Raji (cell line): ENCODE measurements at regions not wholly inside any gene's neighbourhood (a gene's known extent, or its start where the extent isn't known, plus 50 kb on each side); places are given as distances from the start of the nearest gene placed in this dataset.

Source experiments
- POLR2A ChIP-seq: IDR thresholded peaks from 2 replicates; pipeline ENCODE4 v1.6.1; 2011; ENCODE audit warnings: low read depth, low read length, control low read depth; ENCODE audit not compliant: insufficient read depth

DNA sequence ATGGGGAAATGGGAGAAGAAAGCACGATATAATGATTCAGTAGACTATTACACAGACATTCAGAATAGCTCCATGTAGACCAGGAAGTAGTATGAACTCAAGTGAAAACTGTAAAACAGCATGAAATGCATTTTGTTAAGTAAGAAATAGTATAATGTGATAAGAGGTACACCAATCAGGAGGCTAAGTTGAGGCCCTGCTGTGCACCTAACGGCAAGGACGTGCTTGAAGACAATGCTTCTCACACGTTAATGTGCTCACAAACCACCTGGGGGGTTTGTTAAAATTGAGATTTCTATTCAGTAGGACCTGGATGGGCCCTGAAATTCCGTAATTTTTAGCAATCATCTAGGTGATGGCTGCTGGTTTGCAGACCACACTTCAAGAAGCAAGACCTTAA is 178.9 kb upstream of the SULF2 start:
- no peak for TF ChIP-seq POLR2A

DNA sequence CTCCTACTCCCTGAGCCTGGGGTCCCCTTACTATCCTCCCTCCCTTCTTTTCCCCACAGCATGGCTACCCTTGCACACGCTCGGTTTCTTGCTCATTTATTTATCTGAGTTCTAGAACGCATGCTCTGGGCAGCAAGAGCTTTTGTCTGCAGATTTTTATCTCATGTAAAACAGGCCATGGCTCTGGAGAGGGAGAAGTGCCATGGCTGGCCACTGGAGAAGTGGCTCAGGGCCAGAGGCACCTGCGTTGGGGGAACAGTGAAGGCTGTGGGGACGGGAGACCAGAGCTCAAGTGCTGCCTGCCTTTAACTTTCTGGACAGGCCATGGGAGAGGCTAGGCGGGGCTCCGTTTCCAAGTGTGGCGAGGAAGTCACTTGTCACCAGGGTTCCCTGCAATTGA is 177.7 kb upstream of the SULF2 start:
- TF ChIP-seq POLR2A: no peak

- TF ChIP-seq POLR2A: no peak
Measured at GRCh38 chr20:47962286-47962963, 177.1 kb upstream of the SULF2 start.

- TF ChIP-seq POLR2A: no peak
Measured at GRCh38 chr20:47960769-47961541, 175.7 kb upstream of the SULF2 start.

DNA sequence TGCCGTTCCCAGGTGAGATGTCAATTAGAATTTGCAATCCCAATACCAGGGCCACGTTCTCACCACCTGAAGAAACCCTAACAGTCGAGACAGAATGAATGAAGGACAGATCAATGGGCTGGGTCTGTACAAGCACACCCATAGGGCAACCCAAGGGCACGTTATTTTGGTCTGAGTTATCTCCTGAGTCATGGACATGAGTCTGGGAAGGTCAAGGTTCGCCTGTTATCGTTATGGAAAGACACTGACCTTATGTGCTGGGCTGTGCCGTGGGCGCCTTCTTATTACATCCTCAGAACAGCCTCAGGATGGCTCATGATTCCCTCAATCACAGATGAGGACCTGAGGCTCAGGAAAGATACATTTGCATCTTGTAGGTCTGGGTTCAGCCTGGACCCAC is 175.0 kb upstream of the SULF2 start:
- no peak for TF ChIP-seq POLR2A

DNA sequence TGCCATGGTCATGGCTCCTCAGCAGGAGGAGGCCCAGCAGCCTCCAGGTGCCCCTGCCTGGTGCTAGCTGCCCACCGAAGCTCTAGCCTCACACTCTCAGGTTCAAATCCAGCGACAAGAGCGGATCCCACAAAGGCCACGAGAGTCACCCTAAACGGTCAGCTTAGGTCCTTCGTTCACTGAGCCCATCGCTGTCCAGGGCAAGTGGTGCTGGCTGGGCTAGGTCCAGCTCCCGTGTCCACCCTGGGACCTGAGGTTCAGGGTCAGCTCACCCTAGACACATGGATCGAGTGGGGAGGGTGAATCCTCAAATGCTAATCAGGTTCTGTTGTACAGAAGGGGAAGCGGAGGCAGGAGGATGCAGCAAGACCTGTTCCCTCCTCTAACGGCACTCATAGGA is 171.9 kb upstream of the SULF2 start:
- TF ChIP-seq POLR2A: no peak

GRCh38 chr20:47956268-47956995 is 171.2 kb upstream of the SULF2 start:
- TF ChIP-seq POLR2A: no peak

DNA sequence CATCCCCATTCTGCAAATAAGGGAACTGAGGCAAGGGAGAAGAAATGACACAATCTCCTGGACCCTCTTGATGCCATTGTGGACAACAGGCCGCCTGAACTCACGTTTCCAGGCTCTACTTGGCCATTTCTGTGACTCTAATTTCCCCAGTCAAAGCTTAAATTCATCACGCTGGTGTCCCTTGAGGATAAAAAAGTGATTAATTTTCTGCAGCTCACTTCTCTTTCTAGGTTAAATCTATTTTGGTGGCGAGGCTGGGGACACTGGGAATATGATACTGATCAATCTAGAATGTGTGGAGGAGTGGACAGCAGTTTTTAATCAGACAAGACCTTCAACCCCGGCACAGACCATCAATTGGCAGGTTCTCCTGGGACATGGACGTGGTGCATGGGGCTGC is 168.2 kb upstream of the SULF2 start:
- no peak for TF ChIP-seq POLR2A

DNA sequence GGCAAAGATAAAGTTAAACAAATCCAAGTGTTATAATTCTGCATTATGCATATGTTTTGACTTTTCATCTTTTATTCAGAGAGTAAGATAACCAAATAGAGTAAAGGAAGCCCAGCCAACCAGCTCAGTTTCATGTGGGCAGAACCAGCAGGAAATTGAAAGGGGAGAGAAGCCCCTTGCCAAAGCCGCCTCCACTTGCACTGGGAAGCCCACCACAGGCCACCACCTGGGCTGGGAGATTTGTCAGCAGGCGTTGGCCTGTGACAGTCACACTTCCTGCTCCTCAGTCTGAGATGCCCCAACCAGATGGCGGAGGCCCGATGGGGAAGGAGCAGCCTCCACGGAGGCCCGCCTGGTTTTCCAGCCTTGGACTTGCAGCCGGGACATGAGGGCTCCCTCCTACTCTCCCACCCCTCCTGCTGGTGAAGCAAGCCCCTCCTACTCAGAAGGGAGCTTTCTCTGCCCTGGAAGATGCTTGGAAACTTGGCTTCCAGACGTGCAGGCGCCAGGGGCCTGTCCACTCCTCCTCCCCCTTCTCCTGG is 166.8 kb upstream of the SULF2 start:
- no peak for TF ChIP-seq POLR2A

- TF ChIP-seq POLR2A: no peak
Measured at GRCh38 chr20:47951521-47951971, 166.3 kb upstream of the SULF2 start.

GRCh38 chr20:47950913-47951283 is 165.6 kb upstream of the SULF2 start:
- TF ChIP-seq POLR2A: no peak

- TF ChIP-seq POLR2A: no peak
Measured at GRCh38 chr20:47950124-47950912, 165.0 kb upstream of the SULF2 start.

- TF ChIP-seq POLR2A: no peak
Measured at GRCh38 chr20:47949230-47949629, 163.9 kb upstream of the SULF2 start.

DNA sequence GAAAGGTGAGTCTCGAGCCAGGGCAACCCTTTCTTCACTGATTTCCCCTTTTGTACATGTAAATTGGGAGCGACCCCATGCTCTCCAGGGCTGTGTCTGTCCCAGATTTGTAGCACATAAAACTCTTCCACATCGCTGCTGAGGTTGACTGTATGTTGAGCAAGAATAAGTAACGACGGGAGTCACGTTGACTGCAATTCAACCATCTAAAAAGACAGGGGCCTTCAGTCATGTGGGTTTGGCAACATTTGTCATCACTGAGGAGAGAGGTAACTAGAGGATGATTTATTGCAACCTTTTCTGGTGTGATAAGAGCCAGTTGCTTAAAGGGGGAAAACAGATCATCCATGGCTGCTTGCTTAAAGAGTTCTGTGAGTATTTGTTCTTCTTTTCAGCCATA is 159.4 kb upstream of the SULF2 start:
- TF ChIP-seq POLR2A: no peak

GRCh38 chr20:47941869-47942268 is 156.6 kb upstream of the SULF2 start:
- TF ChIP-seq POLR2A: no peak

GRCh38 chr20:47940101-47940813 is 155.0 kb upstream of the SULF2 start:
- no peak for TF ChIP-seq POLR2A
